Endodermal cell (in vitro differentiated cells): ENCODE measurements at regions not wholly inside any gene's neighbourhood (a gene's known extent, or its start where the extent isn't known, plus 50 kb on each side); places are given as distances from the start of the nearest gene placed in this dataset.

Experiments
- DNase-seq: peaks from one replicate; pipeline ENCODE4 v3.0.0-alpha.2; 2017
- H3K27ac ChIP-seq: 2 replicates; pipeline ENCODE4 v1.5.1; 2013; ENCODE audit warnings: mild to moderate bottlenecking, low read depth, low read length, moderate library complexity
- H3K27me3 ChIP-seq: 2 replicates; pipeline ENCODE4 v1.6.1; 2013; ENCODE audit warnings: mild to moderate bottlenecking, low read length, moderate library complexity; ENCODE audit not compliant: insufficient read depth, control insufficient read depth, poor library complexity, severe bottlenecking
- H3K36me3 ChIP-seq: 2 replicates; pipeline ENCODE4 v1.7.0; 2013; ENCODE audit warnings: mild to moderate bottlenecking, low read length, moderate library complexity; ENCODE audit not compliant: control insufficient read depth, insufficient read depth
- H3K4me1 ChIP-seq: one replicate; pipeline ENCODE4 v1.7.0; 2013; ENCODE audit warnings: low read length; ENCODE audit not compliant: control insufficient read depth, insufficient read depth
- H3K4me3 ChIP-seq: 2 replicates; pipeline ENCODE4 v1.5.1; 2013; ENCODE audit warnings: mild to moderate bottlenecking, low read length, moderate library complexity
- H3K9ac ChIP-seq: 2 replicates; pipeline ENCODE4 v1.6.1; 2013; ENCODE audit warnings: mild to moderate bottlenecking, low read length, moderate library complexity; ENCODE audit not compliant: poor library complexity, severe bottlenecking; ENCODE audit errors: extremely low read depth
- H3K9me3 ChIP-seq: 2 replicates; pipeline ENCODE4 v1.6.1; 2013; ENCODE audit warnings: mild to moderate bottlenecking, low read length, moderate library complexity; ENCODE audit not compliant: control insufficient read depth
- H3K27ac Mint-ChIP-seq: 2 replicates; pipeline ENCODE4 v1.8.0; 2020; ENCODE audit warnings: mixed read lengths
- H3K27me3 Mint-ChIP-seq: 2 replicates; pipeline ENCODE4 v1.8.0; 2021; ENCODE audit warnings: mild to moderate bottlenecking, mixed read lengths; ENCODE audit not compliant: insufficient read depth
- H3K36me3 Mint-ChIP-seq: 2 replicates; pipeline ENCODE4 v1.8.0; 2020; ENCODE audit warnings: low read depth, mixed read lengths
- H3K4me1 Mint-ChIP-seq: 2 replicates; pipeline ENCODE4 v1.8.0; 2020; ENCODE audit warnings: mixed read lengths
- H3K4me3 Mint-ChIP-seq: 2 replicates; pipeline ENCODE4 v1.8.0; 2020; ENCODE audit warnings: mild to moderate bottlenecking, moderate library complexity, mixed read lengths
- H3K9me3 Mint-ChIP-seq: 2 replicates; pipeline ENCODE4 v1.8.0; 2020; ENCODE audit warnings: mild to moderate bottlenecking, mixed read lengths
- WGBS, 2 experiments: methylation state at CpG; one replicate each; pipeline versions ENCODE4 v1.1.5 to v1.1.7; 2013; ENCODE audit warnings: missing lambda C conversion rate in 2 of 2, mixed read lengths in 1 of 2; ENCODE audit not compliant: insufficient coverage in 1 of 2, insufficient read length in 1 of 2; 5-methylcytosine and 5-hydroxymethylcytosine counted together
- TF ChIP-seq, protein P1 (sequence below): fragments of 200-600 bp; sonication (generic); conservative IDR thresholded peaks from 2 replicates; pipeline ENCODE4 v1.5.0; 2021; ENCODE audit warnings: antibody characterized with exemption, mild to moderate bottlenecking

DNA sequence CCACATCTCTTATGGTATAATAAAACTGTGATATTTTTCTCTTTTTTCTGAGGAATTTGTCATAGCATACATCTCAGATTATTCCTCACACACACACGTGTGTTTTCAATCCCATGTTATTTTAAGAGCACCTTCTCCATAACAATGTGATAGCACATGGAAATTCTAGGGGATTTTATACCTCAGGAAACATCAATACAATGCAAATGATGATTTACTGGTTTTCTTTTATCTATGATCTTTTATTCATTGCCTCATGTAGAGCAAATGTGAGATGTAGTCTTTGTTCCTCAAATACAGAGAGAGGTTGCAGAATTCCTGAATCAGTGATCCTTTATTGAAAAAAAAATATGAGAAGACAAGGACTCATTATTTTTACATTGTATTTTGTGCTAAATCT, 128.3 kb upstream of the ROBO1 start:
- no peaks in the 10 kb centered on the region for H3K9me3 ChIP-seq
- Mint-ChIP-seq H3K4me3 (no peak overlapping the region), H3K4me1 (no peaks in the 10 kb centered on the region), H3K27me3 (no peaks in the 10 kb centered on the region), H3K9me3 (no peaks in the 10 kb centered on the region), H3K27ac (no peak overlapping the region), H3K36me3 (no peaks in the 10 kb centered on the region)
- no peak overlapping the region for H3K4me3 ChIP-seq
- H3K4me1 ChIP-seq: no peaks in the 10 kb centered on the region
- 65 to 71% methylated on average over 1 of the region's 1 CpG for WGBS, 2 experiments
- no peaks in the 10 kb centered on the region for H3K27me3 ChIP-seq
- DNase-seq: no peak
- no peak overlapping the region for H3K27ac ChIP-seq
- TF ChIP-seq, protein P1, sequence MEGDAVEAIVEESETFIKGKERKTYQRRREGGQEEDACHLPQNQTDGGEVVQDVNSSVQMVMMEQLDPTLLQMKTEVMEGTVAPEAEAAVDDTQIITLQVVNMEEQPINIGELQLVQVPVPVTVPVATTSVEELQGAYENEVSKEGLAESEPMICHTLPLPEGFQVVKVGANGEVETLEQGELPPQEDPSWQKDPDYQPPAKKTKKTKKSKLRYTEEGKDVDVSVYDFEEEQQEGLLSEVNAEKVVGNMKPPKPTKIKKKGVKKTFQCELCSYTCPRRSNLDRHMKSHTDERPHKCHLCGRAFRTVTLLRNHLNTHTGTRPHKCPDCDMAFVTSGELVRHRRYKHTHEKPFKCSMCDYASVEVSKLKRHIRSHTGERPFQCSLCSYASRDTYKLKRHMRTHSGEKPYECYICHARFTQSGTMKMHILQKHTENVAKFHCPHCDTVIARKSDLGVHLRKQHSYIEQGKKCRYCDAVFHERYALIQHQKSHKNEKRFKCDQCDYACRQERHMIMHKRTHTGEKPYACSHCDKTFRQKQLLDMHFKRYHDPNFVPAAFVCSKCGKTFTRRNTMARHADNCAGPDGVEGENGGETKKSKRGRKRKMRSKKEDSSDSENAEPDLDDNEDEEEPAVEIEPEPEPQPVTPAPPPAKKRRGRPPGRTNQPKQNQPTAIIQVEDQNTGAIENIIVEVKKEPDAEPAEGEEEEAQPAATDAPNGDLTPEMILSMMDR: no peak
- H3K36me3 ChIP-seq: no peaks in the 10 kb centered on the region
- no peak overlapping the region for H3K9ac ChIP-seq

DNA sequence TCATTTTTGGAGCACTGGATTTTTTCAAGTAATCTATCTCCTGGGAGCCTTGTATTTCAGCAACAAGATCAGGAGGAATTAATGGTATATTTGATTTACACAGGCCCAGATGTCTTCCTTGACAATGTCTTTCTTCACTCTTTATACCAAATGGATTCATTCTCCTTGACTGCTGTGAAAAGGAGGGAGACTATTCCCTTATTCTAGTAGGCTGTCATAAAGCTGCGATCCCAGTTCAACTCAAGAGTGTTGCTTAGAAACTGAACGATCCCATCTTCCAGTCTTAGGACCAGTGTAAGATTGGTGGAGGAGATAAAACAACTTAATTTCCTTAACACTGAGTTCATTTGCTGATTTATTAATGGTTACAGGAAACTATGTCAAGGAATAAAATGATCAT, 119.4 kb upstream of the ROBO1 start:
- no peak overlapping the region for H3K4me3 Mint-ChIP-seq
- no peaks in the 10 kb centered on the region for H3K36me3 ChIP-seq
- TF ChIP-seq, protein P1: no peak
- H3K9me3 Mint-ChIP-seq: no peaks in the 10 kb centered on the region
- H3K36me3 Mint-ChIP-seq: no peaks in the 10 kb centered on the region
- H3K27ac ChIP-seq: no peak overlapping the region
- 97% methylated on average over 2 of the region's 2 CpGs; no CpG with 5 or more reads in 1 of the 2 experiments for WGBS, 2 experiments
- no peaks in the 10 kb centered on the region for H3K9me3 ChIP-seq
- H3K4me3 ChIP-seq: no peak overlapping the region
- H3K4me1 ChIP-seq: no peaks in the 10 kb centered on the region
- no peaks in the 10 kb centered on the region for H3K27me3 ChIP-seq
- H3K4me1 Mint-ChIP-seq: peaks cover 3% of the 10 kb centered on the region
- no peaks in the 10 kb centered on the region for H3K27me3 Mint-ChIP-seq
- no peak for DNase-seq
- H3K27ac Mint-ChIP-seq: no peak overlapping the region
- H3K9ac ChIP-seq: no peak overlapping the region

DNA sequence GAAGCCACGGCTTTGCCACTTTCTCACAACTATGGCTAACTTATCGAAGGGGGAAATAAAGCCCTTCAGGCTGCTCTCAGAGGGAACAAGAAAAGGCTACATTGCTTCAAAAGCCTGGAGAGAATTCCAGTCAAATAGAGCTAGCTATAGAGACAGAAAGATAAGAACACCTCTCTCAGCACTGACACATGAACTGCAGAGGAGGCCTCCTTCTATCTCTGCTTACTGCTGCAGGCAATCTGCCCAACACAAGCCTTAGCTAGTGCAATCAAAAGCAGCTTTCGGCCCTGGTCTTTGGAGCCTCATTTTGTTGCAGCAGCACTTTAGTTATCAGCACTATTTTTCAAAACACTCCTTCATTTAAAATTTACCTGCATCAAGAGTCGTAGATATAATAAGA, 118.4 kb upstream of the ROBO1 start:
- no peaks in the 10 kb centered on the region for H3K36me3 ChIP-seq
- Mint-ChIP-seq H3K4me1 (peaks cover 3% of the 10 kb centered on the region), H3K4me3 (no peak overlapping the region), H3K9me3 (no peaks in the 10 kb centered on the region), H3K36me3 (no peaks in the 10 kb centered on the region), H3K27ac (no peak overlapping the region), H3K27me3 (no peaks in the 10 kb centered on the region)
- no peaks in the 10 kb centered on the region for H3K4me1 ChIP-seq
- H3K9ac ChIP-seq: no peak overlapping the region
- WGBS, 2 experiments: 90% methylated on average over 4 of the region's 4 CpGs; no CpG with 5 or more reads in 1 of the 2 experiments
- H3K4me3 ChIP-seq: no peak overlapping the region
- DNase-seq: no peak
- no peaks in the 10 kb centered on the region for H3K9me3 ChIP-seq
- no peaks in the 10 kb centered on the region for H3K27me3 ChIP-seq
- TF ChIP-seq, protein P1: no peak
- H3K27ac ChIP-seq: no peak overlapping the region
